Hepatocyte (in vitro differentiated cells): ENCODE measurements at regions not wholly inside any gene's neighbourhood (a gene's known extent, or its start where the extent isn't known, plus 50 kb on each side); places are given as distances from the start of the nearest gene placed in this dataset.

ENCODE experiments used
- DNase-seq: peaks from one replicate; pipeline ENCODE4 v3.0.0-alpha.2; 2016; ENCODE audit warnings: low spot score
- H2AFZ ChIP-seq: fragments of 200-600 bp; sonication (generic); 2 replicates; pipeline ENCODE4 v1.6.0; 2016; ENCODE audit warnings: antibody characterized with exemption, mild to moderate bottlenecking
- H3K27ac ChIP-seq: fragments of 200-600 bp; sonication (generic); 2 replicates; pipeline ENCODE4 v1.5.1; 2016; ENCODE audit warnings: mild to moderate bottlenecking
- H3K27me3 ChIP-seq: fragments of 200-600 bp; sonication (generic); 2 replicates; pipeline ENCODE4 v1.6.1; 2016
- H3K36me3 ChIP-seq: fragments of 200-600 bp; sonication (generic); replicated peaks from 2 replicates; pipeline ENCODE4 v1.5.1; 2016; ENCODE audit warnings: low read depth; ENCODE audit not compliant: insufficient read depth
- H3K4me1 ChIP-seq: fragments of 200-600 bp; sonication (generic); 2 replicates; pipeline ENCODE4 v1.5.1; 2016; ENCODE audit warnings: mild to moderate bottlenecking, moderate library complexity; ENCODE audit not compliant: insufficient read depth
- H3K4me2 ChIP-seq: fragments of 200-600 bp; sonication (generic); 2 replicates; pipeline ENCODE4 v1.6.0; 2016
- H3K4me3 ChIP-seq: fragments of 200-600 bp; sonication (generic); 2 replicates; pipeline ENCODE4 v1.5.1; 2016; ENCODE audit warnings: mild to moderate bottlenecking
- H3K79me2 ChIP-seq: fragments of 200-600 bp; sonication (generic); 2 replicates; pipeline ENCODE4 v1.6.0; 2017; ENCODE audit warnings: mild to moderate bottlenecking
- H3K9me2 ChIP-seq: fragments of 200-600 bp; sonication (generic); replicated peaks from 2 replicates; pipeline ENCODE4 v1.6.0; 2017; ENCODE audit warnings: mild to moderate bottlenecking; ENCODE audit not compliant: insufficient read depth
- H3K9me3 ChIP-seq: fragments of 200-600 bp; sonication (generic); 2 replicates; pipeline ENCODE4 v1.5.1; 2016; ENCODE audit warnings: low read depth, mild to moderate bottlenecking
- H4K20me1 ChIP-seq: fragments of 200-600 bp; sonication (generic); 2 replicates; pipeline ENCODE4 v1.6.0; 2016; ENCODE audit warnings: mild to moderate bottlenecking; ENCODE audit not compliant: insufficient read depth, poor library complexity, severe bottlenecking
- CTCF ChIP-seq: fragments of 200-600 bp; sonication (generic); IDR thresholded peaks from 2 replicates; pipeline ENCODE4 v1.5.1; 2016; ENCODE audit warnings: antibody characterized with exemption, mild to moderate bottlenecking; ENCODE audit not compliant: poor library complexity
- EZH2 ChIP-seq: fragments of 200-600 bp; sonication (generic); IDR thresholded peaks from 2 replicates; pipeline ENCODE4 v1.6.1; 2016; ENCODE audit warnings: antibody characterized with exemption, mild to moderate bottlenecking, borderline replicate concordance
- EZH2phosphoT487 ChIP-seq: fragments of 200-600 bp; sonication (generic); IDR thresholded peaks from one replicate; pipeline ENCODE4 v1.6.1; 2018; ENCODE audit warnings: antibody characterized with exemption, mild to moderate bottlenecking, low read depth, moderate library complexity; ENCODE audit not compliant: unreplicated experiment, severe bottlenecking
- WGBS: methylation state at CpG from one replicate; pipeline ENCODE4 v1.1.6; 2016; ENCODE audit warnings: low lambda C conversion rate; ENCODE audit errors: missing lambda C conversion rate; 5-methylcytosine and 5-hydroxymethylcytosine counted together

DNA sequence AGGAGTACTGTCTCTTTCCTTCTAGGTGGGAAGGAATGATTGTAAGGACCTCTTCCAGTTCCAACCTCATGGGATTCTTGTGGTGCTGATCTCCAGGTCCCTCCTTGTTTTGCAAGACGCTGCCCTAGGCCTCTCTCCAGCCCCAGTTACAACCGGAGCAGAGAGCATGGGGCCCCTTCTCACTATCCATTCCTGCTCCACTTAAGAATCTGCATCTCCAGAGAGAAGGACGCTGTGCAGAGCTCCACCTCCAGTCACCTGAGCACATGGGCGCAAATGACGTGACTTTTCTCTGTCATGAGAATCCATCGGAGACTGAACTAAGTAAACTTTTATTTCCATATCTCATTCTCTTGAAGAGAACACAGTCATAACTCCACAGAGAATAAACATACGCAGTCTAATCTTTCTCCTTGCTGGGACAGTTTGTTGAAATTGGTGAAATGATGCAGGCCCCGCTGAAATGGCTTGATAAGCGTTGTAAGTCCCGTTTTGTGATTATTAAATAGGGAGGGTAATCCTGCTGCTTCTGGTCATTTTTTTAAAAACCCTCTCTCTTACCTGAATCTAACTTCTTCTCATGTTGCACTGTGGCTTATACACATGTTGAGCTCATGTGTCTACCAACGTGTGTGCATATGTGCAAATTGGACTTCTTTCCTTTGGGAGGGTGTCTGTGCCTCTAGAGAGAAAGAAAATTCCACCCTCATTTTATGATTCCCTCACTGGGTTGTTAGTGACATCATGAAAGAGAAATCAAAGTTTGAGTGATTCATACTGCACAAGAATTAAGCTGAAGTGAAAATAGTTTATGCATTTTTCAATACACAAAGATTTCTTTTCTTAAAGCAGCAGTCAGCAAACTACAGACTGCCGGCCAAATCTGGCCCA is 133.2 kb upstream of the TBX20 start:
- H3K79me2 ChIP-seq, result no peaks in the 10 kb centered on the region
- TF ChIP-seq EZH2phosphoT487 (no peak), EZH2 (no peak), CTCF (no peak)
- DNase-seq, result peak; percentile 25
- H3K4me1 ChIP-seq, result no peaks in the 10 kb centered on the region
- no peak overlapping the region for H3K4me3 ChIP-seq
- H2AFZ ChIP-seq, result no peak overlapping the region
- H3K27ac ChIP-seq, result no peak overlapping the region
- H3K9me3 ChIP-seq, result no peaks in the 10 kb centered on the region
- H3K36me3 ChIP-seq, result no peaks in the 10 kb centered on the region
- WGBS, result 65% methylated on average over 12 of the region's 12 CpGs
- peak overlapping the region; percentile 10 for H3K4me2 ChIP-seq
- no peaks in the 10 kb centered on the region for H4K20me1 ChIP-seq
- H3K27me3 ChIP-seq, result no peaks in the 10 kb centered on the region
- H3K9me2 ChIP-seq, result no peaks in the 10 kb centered on the region

DNA sequence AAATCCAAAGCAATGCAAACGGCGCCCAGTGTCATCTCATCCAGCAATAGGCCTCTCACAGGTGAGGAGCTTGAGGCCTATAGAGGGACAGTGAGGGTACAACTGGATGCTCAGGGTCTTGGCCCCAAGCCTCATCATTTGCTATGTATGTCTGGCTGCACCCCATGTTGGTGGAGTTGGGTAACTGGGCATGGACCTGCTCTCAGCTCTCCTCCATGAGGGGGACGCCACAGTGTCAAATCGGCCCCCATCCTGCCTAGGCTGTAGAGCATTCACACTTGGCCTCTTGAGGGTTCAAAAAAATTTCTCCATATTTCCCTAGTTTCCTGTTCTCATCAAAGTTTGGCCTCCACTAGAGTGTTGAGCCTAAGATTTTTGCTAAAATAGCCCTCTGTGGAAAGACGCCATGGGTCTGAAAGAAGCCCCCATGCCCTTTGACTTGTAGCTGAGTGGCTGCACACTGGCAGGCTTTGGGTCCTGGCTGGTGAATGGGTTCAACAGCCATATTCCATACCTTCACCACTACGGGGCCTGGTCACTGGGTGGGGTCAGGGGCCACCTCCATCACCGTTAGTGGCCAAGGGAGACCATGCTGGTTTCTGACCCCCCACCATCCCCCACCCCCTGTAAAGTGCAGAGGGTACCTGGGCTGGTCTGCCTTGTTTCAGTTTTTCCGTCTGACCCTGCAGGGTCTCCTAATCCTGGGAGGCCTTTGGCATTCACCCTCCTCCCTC is 132.3 kb upstream of the TBX20 start:
- no peak for DNase-seq
- Histone ChIP-seq H4K20me1 (no peaks in the 10 kb centered on the region), H3K27ac (no peak overlapping the region), H3K4me2 (peak overlapping the region; percentile 10), H3K9me2 (no peaks in the 10 kb centered on the region), H3K27me3 (no peaks in the 10 kb centered on the region), H3K4me1 (no peaks in the 10 kb centered on the region), H3K79me2 (no peaks in the 10 kb centered on the region), H3K36me3 (no peaks in the 10 kb centered on the region), H3K9me3 (no peaks in the 10 kb centered on the region), H2AFZ (no peak overlapping the region), H3K4me3 (no peak overlapping the region)
- 88% methylated on average over 8 of the region's 8 CpGs for WGBS
- TF ChIP-seq EZH2phosphoT487, result no peak
- no peak for TF ChIP-seq EZH2

GRCh38 chr7:35384761-35385700 is 131.1 kb upstream of the TBX20 start:
- no peak overlapping the region for H2AFZ ChIP-seq
- 72% methylated on average over 10 of the region's 10 CpGs for WGBS

More at GRCh38 chr7:35384761-35385700, 131.1 kb upstream of the TBX20 start:
- Histone ChIP-seq H3K27me3 (no peaks in the 10 kb centered on the region), H3K4me2 (no peak overlapping the region), H3K9me2 (no peaks in the 10 kb centered on the region), H3K9me3 (no peaks in the 10 kb centered on the region), H4K20me1 (no peaks in the 10 kb centered on the region), H3K27ac (no peak overlapping the region), H3K36me3 (no peaks in the 10 kb centered on the region), H3K4me3 (no peak overlapping the region), H3K79me2 (no peaks in the 10 kb centered on the region), H3K4me1 (no peaks in the 10 kb centered on the region)
- TF ChIP-seq EZH2phosphoT487 (no peak), EZH2 (no peak), CTCF (no peak)
- DNase-seq, result no peak
